HepG2 (cell line): ENCODE measurements at regions not wholly inside any gene's neighbourhood (a gene's known extent, or its start where the extent isn't known, plus 50 kb on each side); places are given as distances from the start of the nearest gene placed in this dataset.

Source experiments
- CTCF ChIP-seq: sonication (generic); formaldehyde crosslinking; IDR thresholded peaks from 2 replicates; pipeline ENCODE4 v1.5.0; 2020; ENCODE audit warnings: mild to moderate bottlenecking, missing genetic modification reagents, moderate library complexity
- DNMT1 ChIP-seq: sonication (generic); formaldehyde crosslinking; IDR thresholded peaks from 2 replicates; pipeline ENCODE4 v1.5.1; 2020; ENCODE audit warnings: mild to moderate bottlenecking, missing genetic modification reagents
- DZIP1 ChIP-seq: sonication (generic); formaldehyde crosslinking; IDR thresholded peaks from 2 replicates; pipeline ENCODE4 v1.5.0; 2020; ENCODE audit warnings: mild to moderate bottlenecking, missing genetic modification reagents
- HDAC2 ChIP-seq: sonication (generic); formaldehyde crosslinking; IDR thresholded peaks from 2 replicates; pipeline ENCODE4 v1.4.0; 2020; ENCODE audit warnings: missing genetic modification reagents
- HOXA9 ChIP-seq: sonication (generic); formaldehyde crosslinking; IDR thresholded peaks from 2 replicates; pipeline ENCODE4 v1.8.1; 2022; ENCODE audit warnings: missing genetic modification reagents, mild to moderate bottlenecking, moderate library complexity, borderline replicate concordance
- NAIF1 ChIP-seq: sonication (generic); formaldehyde crosslinking; IDR thresholded peaks from 2 replicates; pipeline ENCODE4 v1.5.0; 2020; ENCODE audit warnings: mild to moderate bottlenecking, missing genetic modification reagents, borderline replicate concordance
- NCOR1 ChIP-seq: fragments of 200-600 bp; sonication (generic); IDR thresholded peaks from 2 replicates; pipeline ENCODE4 v1.7.0; 2017; ENCODE audit warnings: antibody characterized with exemption, low read length, borderline replicate concordance
- NR2F6 ChIP-seq, 2 experiments: IDR thresholded peaks; 2 replicates each; pipeline ENCODE4 v1.6.1; 2016; ENCODE audit warnings: antibody characterized with exemption in 1 of 2, mild to moderate bottlenecking in 1 of 2
- PHF20 ChIP-seq: sonication (generic); formaldehyde crosslinking; IDR thresholded peaks from 2 replicates; pipeline ENCODE4 v1.5.0; 2020; ENCODE audit warnings: mild to moderate bottlenecking, missing genetic modification reagents
- SMAD9 ChIP-seq: sonication (generic); formaldehyde crosslinking; IDR thresholded peaks from 2 replicates; pipeline ENCODE4 v1.5.1; 2020; ENCODE audit warnings: mild to moderate bottlenecking, missing genetic modification reagents
- SYNCRIP ChIP-seq: fragments of 200-400 bp; formaldehyde crosslinking; IDR thresholded peaks from 2 replicates; pipeline ENCODE4 v1.6.1; 2018; ENCODE audit warnings: mild to moderate bottlenecking, low read depth, low read length; ENCODE audit not compliant: insufficient read depth
- YY1 ChIP-seq: IDR thresholded peaks from 2 replicates; pipeline ENCODE4 v1.6.1; 2011; ENCODE audit warnings: low read length, low read depth, moderate library complexity, mild to moderate bottlenecking; ENCODE audit not compliant: insufficient read depth, insufficient replicate concordance
- ZFP1 ChIP-seq: IDR thresholded peaks from 2 replicates; pipeline ENCODE4 v1.6.1; 2016
- ZIK1 ChIP-seq: sonication (generic); formaldehyde crosslinking; IDR thresholded peaks from 2 replicates; pipeline ENCODE4 v1.5.0; 2020; ENCODE audit warnings: mild to moderate bottlenecking, low read depth, missing genetic modification reagents, borderline replicate concordance
- ZNF350 ChIP-seq: sonication (generic); formaldehyde crosslinking; IDR thresholded peaks from 2 replicates; pipeline ENCODE4 v1.4.0; 2020; ENCODE audit warnings: mild to moderate bottlenecking, low read depth, missing genetic modification reagents, borderline replicate concordance
- ZNF468 ChIP-seq: sonication (generic); formaldehyde crosslinking; IDR thresholded peaks from 2 replicates; pipeline ENCODE4 v1.8.0; 2022; ENCODE audit warnings: mild to moderate bottlenecking, moderate library complexity, missing genetic modification reagents
- TF ChIP-seq, protein P1 (sequence below): sonication (generic); formaldehyde crosslinking; IDR thresholded peaks from 2 replicates; pipeline ENCODE4 v1.5.1; 2020; ENCODE audit warnings: mild to moderate bottlenecking, missing genetic modification reagents, borderline replicate concordance
- TF ChIP-seq, protein P2 (sequence below): sonication (generic); formaldehyde crosslinking; IDR thresholded peaks from 2 replicates; pipeline ENCODE4 v1.8.0; 2022; ENCODE audit warnings: missing genetic modification reagents, low read depth, mild to moderate bottlenecking, borderline replicate concordance

DNA sequence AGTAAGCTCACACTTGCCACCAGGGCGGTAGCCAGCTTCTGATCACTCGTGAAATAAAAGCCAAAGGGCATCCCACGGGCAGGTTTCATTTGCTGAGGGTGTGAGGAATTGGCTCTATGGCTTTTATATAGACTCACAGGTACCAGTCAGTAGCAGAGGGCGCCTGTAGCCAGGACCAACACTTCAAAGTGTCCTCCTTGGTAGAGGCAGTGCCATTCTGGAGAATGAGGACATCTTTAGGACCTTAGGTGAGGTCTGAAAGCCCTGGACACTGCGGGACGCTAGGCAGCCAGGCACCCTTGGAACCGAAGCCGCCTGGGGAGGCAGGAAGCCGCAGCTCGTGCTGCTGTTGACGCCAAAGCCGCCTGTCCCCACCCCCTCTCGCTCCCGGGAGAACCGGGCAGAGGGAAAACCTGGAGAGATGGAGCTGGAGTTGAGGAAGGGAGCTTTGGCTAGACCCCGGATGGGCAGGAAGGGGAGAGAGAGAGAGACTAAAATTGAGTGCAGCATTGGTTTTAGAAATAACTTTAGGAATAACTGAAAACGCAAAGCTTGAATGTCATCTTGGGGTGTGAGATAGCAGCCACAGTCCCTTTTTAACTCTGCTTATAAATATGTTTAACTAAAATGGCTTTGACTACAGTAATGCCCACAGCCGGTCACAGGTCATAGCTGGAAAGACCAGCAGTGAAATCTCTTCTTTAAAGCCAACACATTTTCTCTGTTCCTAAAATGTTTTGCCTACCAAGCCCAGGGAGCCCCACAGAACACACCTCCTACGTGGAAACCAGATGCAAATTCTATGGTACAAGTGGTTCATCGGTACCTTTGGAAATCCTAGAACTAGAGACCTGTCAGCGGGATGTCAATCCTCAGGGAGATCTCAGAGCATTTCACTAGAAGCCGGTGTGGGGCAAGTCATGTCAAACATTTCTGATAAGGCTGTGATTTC lies 128.5 kb upstream of the CDYL start (continued):
- TF ChIP-seq, protein P1, sequence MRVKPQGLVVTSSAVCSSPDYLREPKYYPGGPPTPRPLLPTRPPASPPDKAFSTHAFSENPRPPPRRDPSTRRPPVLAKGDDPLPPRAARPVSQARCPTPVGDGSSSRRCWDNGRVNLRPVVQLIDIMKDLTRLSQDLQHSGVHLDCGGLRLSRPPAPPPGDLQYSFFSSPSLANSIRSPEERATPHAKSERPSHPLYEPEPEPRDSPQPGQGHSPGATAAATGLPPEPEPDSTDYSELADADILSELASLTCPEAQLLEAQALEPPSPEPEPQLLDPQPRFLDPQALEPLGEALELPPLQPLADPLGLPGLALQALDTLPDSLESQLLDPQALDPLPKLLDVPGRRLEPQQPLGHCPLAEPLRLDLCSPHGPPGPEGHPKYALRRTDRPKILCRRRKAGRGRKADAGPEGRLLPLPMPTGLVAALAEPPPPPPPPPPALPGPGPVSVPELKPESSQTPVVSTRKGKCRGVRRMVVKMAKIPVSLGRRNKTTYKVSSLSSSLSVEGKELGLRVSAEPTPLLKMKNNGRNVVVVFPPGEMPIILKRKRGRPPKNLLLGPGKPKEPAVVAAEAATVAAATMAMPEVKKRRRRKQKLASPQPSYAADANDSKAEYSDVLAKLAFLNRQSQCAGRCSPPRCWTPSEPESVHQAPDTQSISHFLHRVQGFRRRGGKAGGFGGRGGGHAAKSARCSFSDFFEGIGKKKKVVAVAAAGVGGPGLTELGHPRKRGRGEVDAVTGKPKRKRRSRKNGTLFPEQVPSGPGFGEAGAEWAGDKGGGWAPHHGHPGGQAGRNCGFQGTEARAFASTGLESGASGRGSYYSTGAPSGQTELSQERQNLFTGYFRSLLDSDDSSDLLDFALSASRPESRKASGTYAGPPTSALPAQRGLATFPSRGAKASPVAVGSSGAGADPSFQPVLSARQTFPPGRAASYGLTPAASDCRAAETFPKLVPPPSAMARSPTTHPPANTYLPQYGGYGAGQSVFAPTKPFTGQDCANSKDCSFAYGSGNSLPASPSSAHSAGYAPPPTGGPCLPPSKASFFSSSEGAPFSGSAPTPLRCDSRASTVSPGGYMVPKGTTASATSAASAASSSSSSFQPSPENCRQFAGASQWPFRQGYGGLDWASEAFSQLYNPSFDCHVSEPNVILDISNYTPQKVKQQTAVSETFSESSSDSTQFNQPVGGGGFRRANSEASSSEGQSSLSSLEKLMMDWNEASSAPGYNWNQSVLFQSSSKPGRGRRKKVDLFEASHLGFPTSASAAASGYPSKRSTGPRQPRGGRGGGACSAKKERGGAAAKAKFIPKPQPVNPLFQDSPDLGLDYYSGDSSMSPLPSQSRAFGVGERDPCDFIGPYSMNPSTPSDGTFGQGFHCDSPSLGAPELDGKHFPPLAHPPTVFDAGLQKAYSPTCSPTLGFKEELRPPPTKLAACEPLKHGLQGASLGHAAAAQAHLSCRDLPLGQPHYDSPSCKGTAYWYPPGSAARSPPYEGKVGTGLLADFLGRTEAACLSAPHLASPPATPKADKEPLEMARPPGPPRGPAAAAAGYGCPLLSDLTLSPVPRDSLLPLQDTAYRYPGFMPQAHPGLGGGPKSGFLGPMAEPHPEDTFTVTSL (CRISPR knock-in tag) = no peak
- TF ChIP-seq SMAD9 (no peak), ZFP1 (CRISPR knock-in tag) (0 out of 2 replicates have a peak, but pooled peaks have one; percentile 44), ZNF350 (CRISPR knock-in tag) (peak; percentile 90), HOXA9 (CRISPR knock-in tag) (no peak), DNMT1 (CRISPR knock-in tag) (no peak), CTCF (CRISPR knock-in tag) (0 out of 2 replicates have a peak, but pooled peaks have one; percentile 25), HDAC2 (CRISPR knock-in tag) (peak; percentile 81), PHF20 (CRISPR knock-in tag) (peak; percentile 68), ZIK1 (peak; percentile 54; the same call in 1 of the 2 replicates), YY1 (peak; percentile 63), DZIP1 (CRISPR knock-in tag) (no peak), NR2F6 (IDR thresholded peaks at IDR 0.05) (no peak), NR2F6 (CRISPR knock-in tag; IDR thresholded peaks at IDR 0.05) (peak; percentile 47; the same call in 1 of the 2 replicates), ZNF468 (CRISPR knock-in tag) (no peak), NCOR1 (no peak), NAIF1 (CRISPR knock-in tag) (no peak), SYNCRIP (no peak)
- TF ChIP-seq, protein P2, sequence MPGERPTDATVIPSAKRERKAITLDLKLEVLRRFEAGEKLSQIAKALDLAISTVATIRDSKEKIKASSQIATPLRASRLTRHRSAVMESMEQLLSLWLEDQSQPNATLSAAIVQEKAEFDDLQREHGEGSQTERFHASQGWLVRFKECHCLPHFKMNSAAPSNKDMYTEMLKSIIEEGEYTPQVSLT = no peak
